GM18868 (cell line): ENCODE measurements at regions not wholly inside any gene's neighbourhood (a gene's known extent, or its start where the extent isn't known, plus 50 kb on each side); places are given as distances from the start of the nearest gene placed in this dataset.
A peak's percentile ranks its signal among the peaks of the same experiment; 100 is the strongest.

Experiments
- ATAC-seq: cut with Tn5 transposase; IDR thresholded peaks from one replicate; pipeline ENCODE4 v1.9.1; 2021; ENCODE audit warnings: mild to moderate bottlenecking, moderate library complexity; ENCODE audit not compliant: unreplicated experiment

DNA sequence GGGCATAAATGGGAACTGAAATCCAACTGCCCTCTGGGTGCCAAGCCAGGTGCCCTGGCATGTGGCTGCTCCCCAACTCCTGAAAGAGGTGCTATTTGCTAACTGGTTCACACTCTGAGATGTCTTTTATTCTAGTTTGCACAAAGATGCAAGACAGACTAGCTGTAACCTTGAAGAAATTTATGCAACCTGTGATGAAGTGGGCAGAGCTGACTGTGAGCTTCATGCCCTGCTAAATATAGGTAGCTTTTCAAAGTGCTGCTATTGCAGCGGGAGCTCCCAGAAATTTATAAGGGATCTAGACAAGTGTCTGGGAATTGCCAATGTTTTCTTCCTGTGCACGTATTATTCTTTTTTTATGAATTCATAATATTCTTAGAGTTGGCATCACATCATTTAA lies 517.5 kb downstream of the RNF144B start:
- no peak for ATAC-seq

DNA sequence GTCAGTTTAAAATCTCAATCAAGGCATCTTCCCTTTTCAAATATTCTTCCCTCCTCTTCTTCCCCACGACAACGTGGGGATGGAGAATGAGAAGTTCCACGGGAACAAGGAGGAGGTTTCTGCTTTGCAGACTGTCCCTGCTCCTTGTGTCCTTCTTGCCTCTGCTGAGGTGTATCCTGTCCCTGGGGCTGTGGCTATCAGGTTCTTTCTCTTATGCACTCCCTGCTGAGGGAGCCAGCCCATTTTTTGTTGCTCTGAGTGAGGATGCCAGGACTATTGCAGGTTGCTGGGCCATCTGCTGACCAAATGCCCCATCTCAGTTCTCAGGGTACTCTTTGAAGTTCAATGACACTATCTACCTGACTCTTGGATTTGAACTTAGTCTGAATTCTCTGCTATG lies 533.6 kb downstream of the RNF144B start:
- ATAC-seq, result no peak

DNA sequence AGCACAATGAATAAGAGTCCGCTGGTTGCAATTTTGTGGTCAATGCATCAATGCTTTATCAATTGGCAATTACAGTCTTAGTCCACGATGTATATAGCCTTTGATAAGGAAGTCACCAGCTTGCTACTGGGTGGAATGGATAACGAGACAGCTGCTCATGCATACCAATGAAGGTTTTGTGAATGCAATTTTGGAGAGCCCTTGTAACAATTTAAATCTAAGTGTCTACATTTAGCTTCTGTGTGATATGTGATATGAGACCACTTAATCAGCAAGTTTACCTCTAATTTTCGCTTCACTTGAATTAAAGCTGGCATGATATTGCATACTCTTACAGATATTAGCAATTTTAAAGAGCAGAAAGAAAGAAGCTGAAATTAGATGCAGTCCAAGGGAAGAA lies 543.9 kb downstream of the RNF144B start:
- no peak for ATAC-seq

DNA sequence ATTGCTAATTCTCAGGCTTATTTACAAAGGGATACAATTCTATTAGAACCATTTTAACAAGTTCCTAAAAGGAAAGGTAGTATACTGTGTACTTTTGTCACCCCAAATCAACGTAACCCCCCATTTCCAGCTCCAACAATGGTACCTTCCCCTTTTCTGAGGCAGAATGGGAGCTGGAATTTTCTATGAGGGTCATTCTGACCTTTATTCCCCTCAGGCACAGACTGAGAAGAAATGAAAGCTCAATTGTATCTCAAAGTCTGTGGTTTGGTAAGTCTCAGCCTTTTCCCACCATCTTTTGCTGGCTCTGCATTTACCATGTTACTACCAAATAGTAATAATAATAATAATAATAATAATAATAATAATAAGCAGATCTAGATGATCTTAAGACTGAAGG lies 571.0 kb downstream of the RNF144B start:
- ATAC-seq, result no peak

GRCh38 chr6:18961566-18961965 lies 574.4 kb downstream of the RNF144B start:
- no peak for ATAC-seq

GRCh38 chr6:18962361-18962905 lies 575.3 kb downstream of the RNF144B start:
- no peak for ATAC-seq

DNA sequence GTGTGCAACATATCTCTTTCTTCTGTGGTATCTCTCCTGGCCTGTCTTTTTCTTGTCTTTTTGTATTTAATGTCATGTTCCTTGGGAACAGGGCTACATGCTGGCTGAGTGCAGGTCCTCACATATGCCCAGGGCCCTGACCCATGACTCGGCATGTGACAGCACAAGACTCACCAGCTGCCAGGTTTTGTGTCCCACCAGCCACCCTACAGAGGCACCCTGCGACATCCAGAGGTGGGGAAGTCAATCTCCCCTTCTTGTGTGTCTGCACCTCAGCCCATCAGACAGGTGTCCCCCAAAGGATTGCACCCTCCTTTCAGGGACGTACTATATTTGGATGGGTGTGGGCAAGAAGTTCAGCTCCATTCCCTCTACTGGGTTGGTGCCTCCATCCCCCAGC lies 576.3 kb downstream of the RNF144B start:
- ATAC-seq, result no peak

- no peak for ATAC-seq
Measured at GRCh38 chr6:18973251-18973650, 586.1 kb downstream of the RNF144B start.

- ATAC-seq, result no peak
Measured at GRCh38 chr6:18976091-18976490, 588.9 kb downstream of the RNF144B start.

- no peak for ATAC-seq
Measured at GRCh38 chr6:18976966-18977365, 589.8 kb downstream of the RNF144B start.

DNA sequence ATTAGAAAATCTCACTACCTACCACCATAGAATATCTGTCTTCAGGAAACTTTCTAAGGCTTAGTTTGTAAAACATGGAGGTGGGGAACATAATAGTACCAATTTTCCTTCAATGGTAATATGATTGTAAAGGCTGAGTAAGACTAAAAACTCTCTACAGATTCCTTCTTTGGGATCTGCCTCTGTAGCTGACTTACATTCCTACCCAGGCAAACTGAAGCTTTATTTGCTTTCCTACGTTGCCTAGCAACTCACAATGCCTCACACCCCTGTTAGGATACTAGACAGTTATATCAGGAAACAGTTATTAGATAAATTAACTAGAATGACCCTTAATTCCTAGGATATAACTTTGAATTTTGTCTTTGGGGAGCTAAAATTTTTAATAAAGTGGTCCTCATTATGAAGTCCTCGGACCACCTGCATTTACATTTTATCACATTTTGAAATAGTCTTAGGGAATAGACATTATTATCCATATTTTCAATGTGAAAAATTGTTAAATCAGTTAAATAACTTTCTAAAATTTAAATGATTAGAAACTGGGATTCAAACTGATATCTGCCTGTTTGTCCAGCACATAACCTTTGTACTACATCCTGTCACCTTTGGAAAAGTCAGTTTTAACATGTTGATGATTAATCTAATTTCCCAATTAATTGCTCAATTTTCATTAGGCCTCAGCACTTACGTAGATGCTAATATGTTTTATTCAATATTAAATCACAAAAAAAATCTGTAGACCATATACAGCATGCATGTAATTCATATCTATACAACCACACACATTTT lies 591.4 kb downstream of the RNF144B start:
- no peak for ATAC-seq

- no peak for ATAC-seq
Measured at GRCh38 chr6:18985061-18985460, 597.9 kb downstream of the RNF144B start.

DNA sequence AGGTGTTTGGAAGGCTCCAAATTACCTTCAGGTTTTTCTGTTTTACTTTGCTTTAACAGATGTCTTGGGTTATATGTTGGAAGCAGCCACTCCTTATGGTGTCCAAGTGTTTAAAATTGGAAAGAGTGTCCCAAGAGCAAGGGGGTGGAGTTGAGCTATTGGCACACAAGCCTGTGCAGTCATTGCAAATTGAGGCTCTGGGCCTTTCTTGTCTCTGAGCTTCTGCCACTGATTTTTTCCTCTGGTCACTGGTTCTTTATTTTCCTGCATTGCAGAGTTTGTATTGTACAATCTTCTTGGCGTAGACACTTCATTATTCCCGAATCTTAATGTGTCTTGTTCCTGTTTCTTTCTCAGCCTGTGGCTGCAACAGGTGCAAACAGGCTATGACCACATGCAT lies 598.8 kb downstream of the RNF144B start:
- ATAC-seq, result no peak

- no peak for ATAC-seq
Measured at GRCh38 chr6:18988636-18989035, 601.5 kb downstream of the RNF144B start.

DNA sequence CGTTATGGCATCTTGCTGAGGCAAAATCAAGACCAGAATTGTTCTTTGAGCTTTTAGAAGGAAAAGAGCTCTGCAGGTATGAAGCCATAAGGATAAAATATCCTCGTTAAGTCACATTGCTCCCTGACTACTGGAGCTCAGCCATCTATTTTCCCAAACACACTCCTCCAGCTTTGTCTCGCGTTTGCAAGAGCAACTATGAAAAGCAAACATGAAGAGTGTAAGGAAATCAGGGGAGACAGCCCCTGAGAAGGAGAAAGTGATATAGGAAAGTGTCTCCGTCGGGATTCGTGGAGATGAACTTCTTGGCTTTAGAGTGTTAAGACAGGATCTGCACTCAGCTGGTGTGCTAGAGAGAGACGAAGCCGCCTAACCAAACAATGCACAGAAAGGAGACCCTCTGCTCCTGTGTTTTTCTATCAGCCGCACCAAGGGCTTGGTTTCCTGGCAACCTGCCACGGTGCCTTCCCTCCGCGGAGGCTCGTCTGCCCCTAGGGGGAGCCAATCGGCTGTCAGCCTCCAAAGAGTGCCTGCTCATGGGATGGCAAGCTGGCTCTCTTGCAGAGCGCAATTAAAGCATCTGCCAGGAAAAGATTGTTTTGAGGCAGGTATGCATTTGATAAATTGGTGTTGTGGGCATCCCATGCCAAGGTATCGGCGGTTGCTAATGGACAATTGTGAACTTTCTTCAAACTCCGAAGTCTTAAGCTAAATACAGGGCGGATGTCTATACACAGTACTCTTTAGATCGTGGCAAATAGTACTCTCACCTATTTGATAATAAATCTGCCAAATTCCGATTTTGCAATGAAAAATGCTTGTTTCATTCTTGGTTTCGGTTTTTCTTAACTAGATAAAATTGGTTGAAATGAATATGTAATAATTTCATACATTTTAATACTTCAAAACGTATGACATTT lies 603.2 kb downstream of the RNF144B start:
- ATAC-seq, result peak; percentile 95

DNA sequence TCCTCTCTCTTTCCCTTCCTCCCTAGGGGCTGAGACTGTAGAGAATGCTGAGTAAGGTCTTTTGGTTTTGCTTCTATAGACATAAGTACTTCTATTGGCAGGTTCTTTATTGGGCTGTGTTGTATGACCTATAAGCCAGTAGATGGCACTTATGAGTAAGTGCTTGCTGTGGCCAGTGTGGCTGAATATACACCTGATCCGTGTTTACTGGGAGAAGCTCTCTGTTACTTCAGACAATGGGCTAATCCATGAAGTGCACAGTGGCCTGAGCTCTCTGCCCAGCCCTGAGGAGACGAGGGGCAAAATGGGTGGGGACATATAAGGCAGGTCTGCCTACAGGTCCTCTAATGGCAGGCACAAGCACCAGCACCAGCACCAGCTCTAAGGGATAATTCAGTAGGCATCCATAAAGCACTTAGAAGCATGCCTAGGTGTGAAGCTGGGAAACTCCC lies 610.3 kb downstream of the RNF144B start:
- peak; percentile 98 for ATAC-seq

GRCh38 chr6:19002976-19003560 lies 615.9 kb downstream of the RNF144B start:
- no peak for ATAC-seq

GRCh38 chr6:19004176-19004575 lies 617.0 kb downstream of the RNF144B start:
- ATAC-seq, result no peak

GRCh38 chr6:19009769-19010168 lies 622.6 kb downstream of the RNF144B start:
- ATAC-seq, result no peak

GRCh38 chr6:19013026-19013705 lies 626.0 kb downstream of the RNF144B start:
- no peak for ATAC-seq

DNA sequence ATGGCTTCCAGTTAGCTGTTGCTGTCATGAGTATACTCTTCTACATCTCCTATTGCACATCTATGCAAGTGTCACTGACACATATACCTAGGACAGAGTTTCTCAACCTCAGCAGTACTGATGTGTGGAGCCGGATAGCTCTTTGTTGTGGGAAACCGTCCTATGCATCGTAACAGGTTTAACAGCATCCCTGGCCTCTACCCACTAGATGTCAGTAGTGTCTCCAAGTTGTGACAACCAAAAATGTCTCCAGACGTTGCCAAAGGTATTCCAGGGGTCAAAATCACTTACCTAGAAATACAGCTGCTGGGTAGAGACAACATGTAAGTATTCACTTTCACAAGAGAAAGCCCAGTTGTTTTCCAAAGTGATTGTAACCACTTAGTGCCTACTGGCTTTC lies 637.6 kb downstream of the RNF144B start:
- ATAC-seq, result no peak
